LoVo (cell line): ENCODE measurements at regions not wholly inside any gene's neighbourhood (a gene's known extent, or its start where the extent isn't known, plus 50 kb on each side); places are given as distances from the start of the nearest gene placed in this dataset.
"Not testable (repeated sequence)": the region's sequence is repeated elsewhere in the genome, so short reads cannot be mapped to it uniquely, and the experiment has no call there.

Source experiments
- DNase-seq: peaks from one replicate; pipeline ENCODE4 v3.0.0-alpha.2; 2016; ENCODE audit warnings: low spot score

GRCh38 chr5:51034222-51034901 is 348.9 kb upstream of the ISL1 start:
- no peak for DNase-seq

- DNase-seq, result no peak
Observed at GRCh38 chr5:51039424-51040329, 343.6 kb upstream of the ISL1 start.

GRCh38 chr5:51043745-51044144 is 339.5 kb upstream of the ISL1 start:
- DNase-seq, result no peak

- DNase-seq, result no peak
Observed at GRCh38 chr5:51047369-51047768, 335.9 kb upstream of the ISL1 start.

DNA sequence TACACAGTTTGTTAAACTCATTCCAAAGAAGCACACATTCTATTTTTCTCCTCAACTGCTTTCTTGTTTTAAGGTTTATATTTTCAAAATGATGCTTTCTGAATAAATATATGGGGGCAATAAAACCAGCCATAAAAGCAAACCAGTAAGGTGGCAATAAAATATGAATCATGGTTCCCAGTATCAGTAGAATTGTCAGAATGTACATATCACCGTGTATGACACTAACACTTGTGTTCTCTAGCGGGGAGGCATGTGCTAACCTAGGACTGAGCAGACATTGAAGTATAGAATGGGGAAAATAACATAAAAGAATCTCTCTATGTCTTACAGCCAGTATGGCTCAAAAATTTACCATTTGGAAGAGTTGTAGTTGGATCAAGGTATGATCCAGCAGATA is 329.9 kb upstream of the ISL1 start:
- no peak for DNase-seq

GRCh38 chr5:51060953-51061352 is 322.3 kb upstream of the ISL1 start:
- no peak for DNase-seq

DNA sequence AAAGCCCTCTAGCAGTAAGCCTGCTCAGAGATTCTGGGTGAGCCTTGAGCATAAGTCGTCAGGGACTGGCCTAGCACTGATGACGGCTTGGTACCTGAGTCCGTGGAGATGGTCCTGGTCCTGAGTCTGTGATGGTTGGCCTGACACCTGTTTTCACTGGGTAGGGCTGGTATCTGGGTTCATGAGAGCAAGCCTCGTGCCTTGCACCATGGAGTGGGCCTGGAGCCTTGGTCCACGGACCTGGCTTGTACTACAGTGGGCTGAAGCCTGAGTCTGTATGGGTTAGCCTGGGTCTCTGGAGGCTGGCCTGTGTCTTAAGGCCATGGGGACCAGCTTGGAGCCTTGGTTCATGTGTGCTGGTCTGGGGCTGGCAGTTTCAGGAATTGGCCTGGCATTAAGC is 310.3 kb upstream of the ISL1 start:
- DNase-seq, result no peak

DNA sequence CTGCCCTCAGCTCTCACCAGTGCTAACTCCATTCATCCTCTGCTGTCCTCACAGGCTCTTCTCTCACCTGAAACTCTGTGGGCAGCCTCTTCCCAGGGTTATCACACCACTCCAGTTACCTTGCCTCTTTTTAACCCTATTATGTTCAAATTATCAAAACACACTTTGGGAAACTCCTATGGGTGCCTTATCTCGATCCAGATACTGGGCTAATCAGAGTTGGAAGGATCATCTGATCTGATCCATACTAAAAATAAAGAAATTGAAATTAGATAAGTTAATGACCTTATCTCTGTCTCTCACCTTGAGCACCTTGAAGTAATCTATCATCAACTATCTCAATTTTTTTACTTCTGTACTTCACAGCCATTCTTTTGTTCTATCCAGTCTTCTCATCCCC is 300.5 kb upstream of the ISL1 start:
- DNase-seq, result no peak

GRCh38 chr5:51091816-51092215 is 291.4 kb upstream of the ISL1 start:
- DNase-seq, result no peak

DNA sequence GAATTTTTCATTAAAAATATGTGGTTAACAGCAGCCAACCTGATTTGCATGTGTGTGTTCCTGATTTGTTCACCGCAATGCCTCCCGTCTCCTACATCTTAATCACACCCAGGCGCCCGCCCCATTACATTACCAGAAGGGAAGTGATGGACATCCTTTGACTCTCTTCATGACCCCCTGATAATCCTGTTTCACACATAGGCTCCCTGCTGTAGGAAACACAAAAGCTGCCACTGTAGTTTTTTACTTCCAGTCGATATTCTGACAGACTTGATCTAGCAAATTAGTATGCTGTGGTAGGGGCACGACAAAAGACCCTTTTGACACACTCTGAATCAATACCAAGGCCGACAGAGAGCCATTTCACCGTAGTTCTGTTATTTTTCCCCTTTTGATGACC is 287.8 kb upstream of the ISL1 start:
- DNase-seq, result no peak

DNA sequence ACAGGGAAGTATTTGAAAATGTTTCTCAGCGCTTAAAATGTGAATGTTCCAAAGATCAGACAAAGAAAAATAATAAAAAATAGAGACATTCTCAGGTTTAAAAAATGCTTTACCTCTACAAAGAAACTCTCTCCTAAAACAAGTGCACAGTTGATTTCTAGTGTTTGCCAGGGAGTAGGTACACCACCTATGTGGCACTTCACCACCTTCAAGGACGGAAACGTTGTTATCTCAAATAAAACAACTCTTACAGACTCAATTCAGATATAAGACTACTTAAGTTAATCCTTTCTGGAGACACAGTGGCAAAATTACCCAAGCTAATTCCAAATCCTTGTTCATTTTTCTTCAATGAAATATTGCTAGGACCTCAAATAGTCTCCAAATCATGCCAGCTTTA is 286.4 kb upstream of the ISL1 start:
- DNase-seq, result no peak

DNA sequence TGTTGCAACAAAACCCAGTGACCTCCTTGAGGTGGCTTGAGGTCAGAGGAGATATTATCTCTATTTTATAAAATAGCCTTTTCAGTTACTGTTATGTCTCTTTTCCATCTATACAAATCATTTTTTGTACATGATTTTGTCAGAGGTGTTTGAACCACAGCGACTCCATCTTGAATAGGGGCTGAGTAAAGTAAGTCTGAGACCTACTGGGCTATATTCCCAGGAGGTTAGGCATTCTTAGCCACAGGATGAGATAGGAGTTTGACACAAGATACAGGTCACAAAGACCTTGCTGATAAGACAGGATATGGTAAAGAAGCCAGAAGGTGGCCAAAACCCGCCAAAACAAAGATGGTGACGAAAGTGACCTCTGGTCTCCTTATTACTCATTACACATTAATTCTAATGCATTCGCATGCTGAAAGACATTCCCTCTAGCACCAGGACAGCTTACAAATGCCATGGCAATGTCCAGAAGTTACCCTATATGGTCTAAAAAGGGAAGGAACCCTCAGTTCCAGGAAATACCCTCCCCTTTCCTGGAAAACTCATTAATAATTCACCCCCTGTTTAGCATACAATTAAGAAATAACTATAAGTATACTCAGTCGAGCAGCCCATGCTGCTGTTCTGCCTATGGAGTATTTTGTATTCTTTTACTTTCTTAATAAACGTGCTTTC is 283.9 kb upstream of the ISL1 start:
- DNase-seq, result no peak

GRCh38 chr5:51104556-51104955 is 278.7 kb upstream of the ISL1 start:
- DNase-seq, result no peak

DNA sequence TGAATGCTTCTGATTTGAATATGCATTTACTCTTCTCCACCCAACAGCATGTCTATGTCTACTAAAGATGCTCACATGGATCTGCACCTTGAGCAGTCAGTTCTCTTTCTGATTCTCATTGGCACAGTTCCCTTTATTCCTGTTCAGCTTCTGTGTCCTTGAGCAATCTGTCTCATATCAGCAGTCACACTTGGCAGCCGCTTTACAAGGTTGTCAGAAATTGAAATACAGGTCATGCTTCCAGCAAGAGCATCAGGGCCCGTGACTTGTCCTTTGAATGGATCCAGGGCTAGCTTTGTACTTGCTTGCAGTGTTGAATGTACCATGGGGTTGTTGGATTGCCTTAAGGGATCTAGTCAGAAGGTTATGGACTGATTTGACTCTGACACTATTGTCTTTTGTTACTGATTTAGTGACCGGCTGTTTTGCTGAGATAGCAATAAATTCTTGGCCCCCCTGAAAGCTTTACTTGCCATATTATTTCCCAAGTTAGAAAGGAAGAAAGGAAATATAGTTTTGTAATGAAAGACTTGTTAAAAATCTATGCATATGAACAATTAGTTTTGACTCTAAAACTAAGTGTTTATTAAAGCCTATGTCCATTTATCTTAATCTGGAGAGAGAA is 273.4 kb upstream of the ISL1 start:
- DNase-seq, result no peak

GRCh38 chr5:51131266-51131665 is 252.0 kb upstream of the ISL1 start:
- DNase-seq, result no peak

GRCh38 chr5:51138164-51138563 is 245.1 kb upstream of the ISL1 start:
- no peak for DNase-seq

GRCh38 chr5:51148437-51148836 is 234.8 kb upstream of the ISL1 start:
- DNase-seq, result no peak

- DNase-seq, result no peak
Observed at GRCh38 chr5:51156222-51156621, 227.0 kb upstream of the ISL1 start.

DNA sequence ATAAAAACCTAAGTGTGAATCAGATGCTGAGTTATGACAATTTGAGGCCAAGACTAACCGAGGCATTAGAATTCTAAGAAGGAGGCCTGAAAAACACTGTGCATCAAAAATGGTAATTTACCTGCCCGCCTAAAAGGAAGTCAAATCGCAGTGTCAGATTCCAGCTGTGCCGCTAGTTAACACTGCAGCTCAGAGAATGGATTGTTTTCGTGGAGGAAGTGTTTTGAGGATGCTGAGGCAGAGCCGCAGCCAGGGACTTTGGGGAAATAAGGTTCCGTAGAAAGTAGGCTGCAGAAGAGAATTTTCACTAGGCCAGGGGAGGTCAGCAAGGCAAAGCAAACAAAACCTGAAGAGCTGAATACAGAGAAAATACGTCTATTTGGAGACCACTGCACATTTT is 226.4 kb upstream of the ISL1 start:
- DNase-seq, result no peak

DNA sequence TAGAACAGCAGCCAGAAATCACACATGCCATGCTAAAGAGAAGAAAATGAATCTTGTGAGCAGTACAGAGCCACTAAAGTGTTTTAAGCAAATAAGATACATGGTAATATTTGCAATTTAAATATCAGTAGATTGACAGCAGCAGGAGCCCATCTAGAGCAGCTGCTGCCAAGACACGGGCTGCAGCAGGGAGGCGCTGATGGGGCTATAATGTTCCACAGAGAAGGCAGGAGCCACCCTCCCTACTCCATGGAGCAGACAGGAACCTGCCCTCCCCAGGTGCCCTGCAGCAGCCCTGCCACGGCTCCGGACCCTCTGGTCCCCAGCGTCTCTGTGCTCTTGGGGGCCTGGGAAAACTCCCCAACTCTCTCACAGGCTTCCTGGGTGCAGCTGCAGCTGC is 224.1 kb upstream of the ISL1 start:
- DNase-seq, result no peak

- DNase-seq, result no peak
Observed at GRCh38 chr5:51159606-51160005, 223.6 kb upstream of the ISL1 start.

DNA sequence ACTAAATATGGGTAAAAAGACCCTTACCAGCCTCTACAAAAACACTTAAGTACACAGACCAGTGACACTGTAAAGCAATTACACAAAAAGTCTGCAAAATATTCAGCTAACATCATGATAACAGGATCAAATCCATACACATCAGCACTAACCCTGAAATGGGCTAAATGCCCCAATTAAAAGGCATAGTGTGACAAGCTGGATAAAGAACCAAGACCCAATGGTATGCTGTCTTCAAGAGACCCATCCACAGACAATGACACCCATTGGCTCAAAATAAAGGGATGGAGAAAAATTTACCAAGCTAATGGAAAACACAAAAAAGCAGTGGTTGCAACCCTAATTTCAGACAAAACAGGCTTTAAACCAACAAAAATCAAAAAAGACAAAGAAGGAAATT is 221.0 kb upstream of the ISL1 start:
- DNase-seq, result no peak

DNA sequence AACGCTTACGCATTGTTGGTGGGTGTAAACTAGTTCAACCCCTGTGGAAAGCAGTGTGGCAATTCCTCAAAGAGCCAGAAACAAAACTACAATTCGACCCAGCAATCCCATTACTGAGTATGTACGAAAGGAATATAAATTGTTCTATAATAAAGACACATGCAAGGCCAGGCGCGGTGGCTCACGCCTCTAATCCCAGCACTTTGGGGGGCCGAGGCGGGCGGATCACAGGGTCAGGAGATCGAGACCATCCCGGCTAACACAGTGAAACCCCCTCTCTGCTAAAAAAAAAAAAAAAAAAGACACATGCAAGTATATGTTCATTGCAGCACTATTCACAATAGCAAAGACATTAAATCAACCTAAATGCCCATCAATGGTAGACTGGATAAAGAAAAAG is 217.6 kb upstream of the ISL1 start:
- not testable (repeated sequence) for DNase-seq
